ENCODE measurements at regions not wholly inside any gene's neighbourhood (a gene's known extent, or its start where the extent isn't known, plus 50 kb on each side); places are given as distances from the start of the nearest gene placed in this dataset.

DNA sequence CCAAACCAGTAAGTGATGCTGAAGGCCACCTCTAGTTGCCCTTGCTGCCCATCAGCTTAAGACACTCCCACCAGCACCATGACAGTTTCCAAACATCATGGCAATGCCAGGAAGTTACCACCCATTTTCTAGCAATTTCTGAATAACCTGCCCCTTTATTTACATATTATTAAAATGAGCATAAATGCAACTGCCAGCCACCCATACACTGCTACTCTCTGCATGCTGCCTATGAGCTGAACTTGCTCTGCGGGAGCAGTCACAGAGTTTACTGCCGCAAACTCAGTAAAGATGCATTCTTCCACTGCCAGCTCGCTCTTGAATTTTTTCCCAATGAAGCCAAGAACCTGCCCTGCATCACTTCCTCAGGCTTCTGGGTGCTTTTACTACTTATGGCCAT lies 212.6 kb downstream of the SH2D4B start:
- TF ChIP-seq, protein P1, sequence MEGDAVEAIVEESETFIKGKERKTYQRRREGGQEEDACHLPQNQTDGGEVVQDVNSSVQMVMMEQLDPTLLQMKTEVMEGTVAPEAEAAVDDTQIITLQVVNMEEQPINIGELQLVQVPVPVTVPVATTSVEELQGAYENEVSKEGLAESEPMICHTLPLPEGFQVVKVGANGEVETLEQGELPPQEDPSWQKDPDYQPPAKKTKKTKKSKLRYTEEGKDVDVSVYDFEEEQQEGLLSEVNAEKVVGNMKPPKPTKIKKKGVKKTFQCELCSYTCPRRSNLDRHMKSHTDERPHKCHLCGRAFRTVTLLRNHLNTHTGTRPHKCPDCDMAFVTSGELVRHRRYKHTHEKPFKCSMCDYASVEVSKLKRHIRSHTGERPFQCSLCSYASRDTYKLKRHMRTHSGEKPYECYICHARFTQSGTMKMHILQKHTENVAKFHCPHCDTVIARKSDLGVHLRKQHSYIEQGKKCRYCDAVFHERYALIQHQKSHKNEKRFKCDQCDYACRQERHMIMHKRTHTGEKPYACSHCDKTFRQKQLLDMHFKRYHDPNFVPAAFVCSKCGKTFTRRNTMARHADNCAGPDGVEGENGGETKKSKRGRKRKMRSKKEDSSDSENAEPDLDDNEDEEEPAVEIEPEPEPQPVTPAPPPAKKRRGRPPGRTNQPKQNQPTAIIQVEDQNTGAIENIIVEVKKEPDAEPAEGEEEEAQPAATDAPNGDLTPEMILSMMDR (conservative IDR thresholded peaks at IDR 0.05; ENCODE audit: low read depth, low read length), result no peak
- no peak for TF ChIP-seq EZH2 (IDR thresholded peaks at IDR 0.05; ENCODE audit: borderline replicate concordance, low read depth, low read length, poor library complexity, severe bottlenecking)

Measured in A673 (cell line).